Loucy (cell line): ENCODE measurements at regions not wholly inside any gene's neighbourhood (a gene's known extent, or its start where the extent isn't known, plus 50 kb on each side); places are given as distances from the start of the nearest gene placed in this dataset.

Source experiments
- CTCF ChIP-seq: fragments of 200-600 bp; sonication (generic); conservative IDR thresholded peaks from 2 replicates; pipeline ENCODE4 v1.5.1; 2014; ENCODE audit warnings: mild to moderate bottlenecking, antibody characterized with exemption, low read length
- EZH2phosphoT487 ChIP-seq: fragments of 200-600 bp; IDR thresholded peaks from 2 replicates; pipeline ENCODE4 v1.6.1; 2018; ENCODE audit warnings: antibody characterized with exemption, mild to moderate bottlenecking, moderate library complexity, borderline replicate concordance

GRCh38 chr5:84752780-84753179 is 368.1 kb upstream of the EDIL3 start:
- TF ChIP-seq CTCF (no peak), EZH2phosphoT487 (no peak)
